ENCODE measurements at regions not wholly inside any gene's neighbourhood (a gene's known extent, or its start where the extent isn't known, plus 50 kb on each side); places are given as distances from the start of the nearest gene placed in this dataset.
"Not testable (repeated sequence)": the region's sequence is repeated elsewhere in the genome, so short reads cannot be mapped to it uniquely, and the experiment has no call there.

- not testable (repeated sequence) for DNase-seq
Measured at GRCh38 chr12:75941661-75942060, 89.9 kb downstream of the PHLDA1 start.

- DNase-seq = no peak
Measured at GRCh38 chr12:75939016-75939642, 92.4 kb downstream of the PHLDA1 start.

- DNase-seq = no peak
Measured at GRCh38 chr12:75938189-75938588, 93.4 kb downstream of the PHLDA1 start.

GRCh38 chr12:75937486-75937885 is 94.1 kb downstream of the PHLDA1 start:
- DNase-seq = no peak

GRCh38 chr12:75936515-75937440 is 94.8 kb downstream of the PHLDA1 start:
- DNase-seq = no peak

GRCh38 chr12:75935539-75936242 is 95.9 kb downstream of the PHLDA1 start:
- no peak for DNase-seq

DNA sequence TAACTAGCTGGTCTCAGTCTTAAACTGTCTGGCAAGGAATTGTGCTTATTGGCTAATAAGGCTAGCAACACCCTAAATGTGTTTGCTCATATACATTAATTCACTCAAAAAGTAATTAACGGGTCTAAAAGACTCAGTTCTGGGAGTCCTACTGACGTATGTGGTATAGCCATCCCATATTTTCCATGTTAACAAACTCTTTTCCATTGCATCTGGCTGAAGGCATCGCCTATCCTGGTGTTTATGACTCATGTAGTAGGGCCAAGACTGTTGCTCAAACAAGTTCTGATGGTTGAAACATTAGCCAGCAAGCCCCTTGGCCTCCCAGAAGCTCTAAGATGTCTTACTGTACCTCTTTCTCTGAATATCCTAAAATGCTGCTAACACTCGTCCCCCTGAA is 98.5 kb downstream of the PHLDA1 start:
- DNase-seq = no peak

DNA sequence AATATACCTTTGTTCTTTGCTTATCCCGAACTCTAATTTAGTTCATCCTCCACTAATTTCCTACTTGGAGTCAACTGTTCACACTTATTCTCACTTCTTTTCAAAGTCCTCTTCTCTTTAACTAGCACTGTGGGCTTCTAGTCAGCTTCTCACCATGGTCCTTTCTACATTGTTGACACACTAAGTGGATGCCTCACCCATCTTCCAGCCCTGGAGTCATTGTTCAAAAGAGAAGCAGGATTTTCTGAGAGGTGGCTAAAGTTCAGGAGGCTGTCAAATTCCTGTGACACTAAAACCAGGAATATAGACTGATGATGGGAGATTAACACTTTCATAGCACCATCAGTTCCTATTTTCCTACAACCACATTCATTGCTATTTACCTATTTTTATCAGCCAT is 99.3 kb downstream of the PHLDA1 start:
- no peak for DNase-seq

GRCh38 chr12:75923964-75924666 is 107.5 kb downstream of the PHLDA1 start:
- DNase-seq = no peak

DNA sequence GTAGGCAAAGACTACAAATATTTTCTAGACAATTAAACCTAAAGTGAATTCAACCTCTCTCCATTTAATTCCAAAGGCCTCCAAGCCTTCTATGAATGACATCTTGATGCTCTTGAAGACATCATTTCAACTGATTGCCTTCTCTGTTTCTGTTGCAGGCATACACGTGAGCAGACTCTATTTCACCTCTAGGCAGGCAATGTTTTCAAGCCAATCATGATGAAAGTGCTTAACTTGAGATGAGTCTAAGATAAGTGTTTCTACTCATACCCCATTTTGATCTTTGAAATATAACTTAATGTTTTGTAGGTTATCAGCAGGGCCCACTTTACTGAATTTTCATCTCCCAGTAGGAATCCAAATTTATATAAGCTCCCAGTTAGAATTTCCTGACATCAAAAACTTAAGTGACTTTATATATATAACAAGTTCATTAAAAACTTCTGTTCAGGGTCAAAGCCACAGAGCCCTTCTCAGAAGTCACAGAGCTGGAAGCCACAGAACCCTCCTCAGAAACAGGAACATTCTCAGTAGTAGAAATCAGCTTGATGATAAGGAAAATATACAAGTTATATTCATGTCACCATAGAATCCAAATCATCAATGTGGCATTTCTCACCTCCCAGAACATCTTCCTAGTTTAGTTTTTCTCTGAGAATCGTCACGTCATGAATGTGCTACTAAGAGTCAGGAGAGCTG is 108.5 kb downstream of the PHLDA1 start:
- DNase-seq = no peak

DNA sequence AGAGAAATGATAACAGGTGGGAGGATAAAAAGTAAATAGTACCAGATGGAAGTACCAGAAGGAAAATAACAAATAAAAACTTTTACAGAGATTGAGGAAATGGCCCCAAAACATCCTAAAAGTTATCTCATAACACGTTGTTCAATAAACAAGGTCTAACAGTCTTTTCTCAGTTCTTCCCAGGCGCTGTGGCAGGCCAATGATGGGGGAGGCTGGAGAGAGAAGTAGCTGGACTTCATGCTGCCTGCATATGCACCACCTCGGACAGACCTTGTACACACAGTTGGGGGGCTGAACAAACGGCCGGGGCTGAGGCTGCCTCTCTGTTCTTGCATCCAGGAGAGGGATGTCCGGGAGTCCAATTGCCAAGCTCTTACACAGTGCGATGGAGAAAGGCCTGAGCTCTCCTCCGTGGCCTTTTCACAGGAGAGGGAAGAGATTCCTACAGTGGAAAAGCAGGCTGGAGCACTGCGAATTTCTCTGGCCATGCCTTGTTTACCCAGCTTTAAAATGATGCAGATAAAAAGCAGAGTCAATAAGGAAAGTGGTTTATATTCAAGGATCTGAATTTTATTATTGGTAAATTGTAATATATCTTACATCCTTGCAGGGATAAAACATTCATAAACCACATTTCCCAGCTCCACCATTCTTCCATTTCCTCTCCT is 109.8 kb downstream of the PHLDA1 start:
- DNase-seq = no peak

DNA sequence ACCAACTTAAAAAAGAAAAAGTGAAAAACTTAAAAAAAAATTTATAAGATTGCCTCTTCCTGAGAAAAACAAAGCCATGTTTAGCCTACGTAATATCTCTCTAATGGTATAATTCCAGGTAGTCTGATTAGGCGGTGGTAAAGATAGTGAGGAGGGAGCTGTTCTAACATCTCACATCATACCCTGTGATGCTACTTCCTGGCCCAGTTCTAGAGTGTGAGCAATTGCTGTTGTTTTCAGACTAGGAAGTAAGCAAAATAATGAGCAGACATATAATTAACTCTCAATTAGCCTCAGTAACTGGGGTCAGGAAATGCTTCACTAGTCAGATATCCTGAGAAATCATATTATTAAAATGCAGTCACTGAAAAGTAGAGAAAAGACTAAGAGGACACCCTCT is 113.9 kb downstream of the PHLDA1 start:
- no peak for DNase-seq

- DNase-seq = no peak
Measured at GRCh38 chr12:75917083-75917482, 114.5 kb downstream of the PHLDA1 start.

GRCh38 chr12:75913502-75914351 is 117.8 kb downstream of the PHLDA1 start:
- DNase-seq = no peak

DNA sequence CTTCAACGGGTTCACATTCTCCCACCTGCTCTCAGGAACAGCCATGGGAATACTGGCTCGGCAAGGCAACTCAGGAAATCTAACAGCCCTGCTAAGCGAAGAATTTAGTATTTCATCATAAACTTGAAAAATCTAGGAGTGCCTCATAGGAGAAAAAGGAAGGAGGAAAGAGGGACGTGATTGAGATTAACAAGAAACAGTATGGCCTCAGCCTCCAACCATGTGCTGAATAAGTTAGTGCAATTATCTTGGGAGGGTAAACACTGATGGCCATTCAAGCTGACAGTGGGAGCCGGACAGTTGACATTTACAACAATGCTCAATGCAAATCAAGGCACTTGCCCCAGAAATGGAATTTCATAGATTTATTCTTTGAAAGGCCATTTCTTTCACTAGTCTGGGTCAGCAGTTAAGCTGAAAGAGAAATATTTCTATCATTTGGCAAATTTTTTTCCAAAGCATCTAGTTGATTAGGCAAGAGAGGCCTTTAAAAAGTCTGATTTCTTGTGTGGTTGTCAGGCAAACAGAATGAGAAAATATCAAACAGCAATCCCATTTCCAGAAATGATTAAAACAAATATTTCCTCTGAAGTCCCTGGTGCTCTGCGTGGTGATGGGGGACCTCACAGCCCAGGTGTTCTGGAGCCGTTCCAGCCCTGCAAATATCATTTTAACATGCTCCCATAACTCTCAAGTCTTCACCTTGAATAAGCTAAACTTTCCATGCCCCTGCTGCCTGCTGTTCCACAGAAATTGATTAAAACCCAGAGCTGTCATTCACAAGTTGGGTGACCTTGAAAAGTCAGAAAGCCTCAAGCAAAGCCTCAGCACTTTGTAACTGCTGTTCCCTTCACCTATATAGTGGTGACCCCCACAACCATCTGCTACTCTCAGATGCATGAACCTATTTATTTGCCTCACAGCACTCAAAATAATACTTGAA is 121.6 kb downstream of the PHLDA1 start:
- DNase-seq = no peak

GRCh38 chr12:75908961-75909605 is 122.5 kb downstream of the PHLDA1 start:
- no peak for DNase-seq

GRCh38 chr12:75905922-75906321 is 125.7 kb downstream of the PHLDA1 start:
- no peak for DNase-seq

DNA sequence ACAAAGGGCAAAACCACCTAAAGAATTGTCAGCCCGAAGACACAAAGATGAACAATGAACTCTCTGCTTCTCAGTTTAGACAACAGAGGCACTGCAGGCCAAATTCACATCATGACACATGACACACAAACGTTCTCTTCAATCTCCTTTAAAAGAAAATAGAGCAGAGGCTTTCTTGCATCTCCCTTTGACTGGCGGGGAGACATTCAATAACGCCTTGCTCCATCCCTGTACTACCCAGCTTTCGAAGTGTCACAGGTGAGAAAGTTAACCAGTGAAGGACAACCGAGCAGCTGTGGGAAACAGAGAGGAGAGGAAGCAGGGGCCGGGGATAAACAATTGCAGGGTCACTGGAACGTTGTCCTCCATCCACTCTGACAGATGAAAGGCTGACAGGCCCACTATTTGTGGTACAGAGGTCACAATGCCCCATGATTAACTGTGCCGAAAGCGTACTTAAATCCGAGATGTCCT is 130.8 kb downstream of the PHLDA1 start:
- DNase-seq = no peak

GRCh38 chr12:75900226-75900625 is 131.3 kb downstream of the PHLDA1 start:
- no peak for DNase-seq

Measured in 8988T (cell line).